Erythroblast (primary cell): ENCODE measurements at regions not wholly inside any gene's neighbourhood (a gene's known extent, or its start where the extent isn't known, plus 50 kb on each side); places are given as distances from the start of the nearest gene placed in this dataset.
A peak's percentile ranks its signal among the peaks of the same experiment; 100 is the strongest.

Experiments
- DNase-seq, 2 experiments: peaks; one replicate each; lab custom pipeline; 2025; lab: John Stamatoyannopoulos, UW
- GATA1 ChIP-seq: IDR thresholded peaks from 2 replicates; pipeline ENCODE4 v1.6.1; 2011; ENCODE audit warnings: low read depth, mild to moderate bottlenecking, control low read depth, low read length, moderate library complexity
- POLR2A ChIP-seq: IDR thresholded peaks from 2 replicates; pipeline ENCODE4 v1.6.1; 2011; ENCODE audit warnings: mild to moderate bottlenecking, low read length

GRCh38 chr2:53455094-53455493 lies 312.5 kb upstream of the CHAC2 start:
- no peak for DNase-seq
- TF ChIP-seq POLR2A (no peak), GATA1 (no peak)

- TF ChIP-seq GATA1 (no peak), POLR2A (no peak)
- DNase-seq = no peak
Measured at GRCh38 chr2:53452957-53453748, 314.5 kb upstream of the CHAC2 start.

DNA sequence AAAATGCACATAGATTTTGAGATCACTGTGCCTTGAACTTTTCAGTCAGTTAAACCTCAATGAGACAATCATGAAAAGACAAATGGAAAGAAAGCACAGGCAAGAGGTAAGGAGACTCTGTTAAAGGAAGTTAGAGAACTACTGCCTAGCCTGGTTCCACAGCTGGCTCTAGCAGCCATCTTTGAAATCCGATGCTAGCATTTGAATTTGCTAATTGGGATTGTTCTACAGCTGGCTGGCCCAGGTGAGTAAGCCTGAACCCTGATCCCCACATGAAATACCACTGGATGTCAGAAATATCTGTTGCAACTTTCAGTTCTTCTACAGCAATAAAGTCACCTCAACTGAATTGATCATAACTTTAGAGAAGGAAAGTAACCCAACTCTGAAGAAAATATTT lies 315.2 kb upstream of the CHAC2 start:
- DNase-seq = no peak
- TF ChIP-seq POLR2A (no peak), GATA1 (no peak)

DNA sequence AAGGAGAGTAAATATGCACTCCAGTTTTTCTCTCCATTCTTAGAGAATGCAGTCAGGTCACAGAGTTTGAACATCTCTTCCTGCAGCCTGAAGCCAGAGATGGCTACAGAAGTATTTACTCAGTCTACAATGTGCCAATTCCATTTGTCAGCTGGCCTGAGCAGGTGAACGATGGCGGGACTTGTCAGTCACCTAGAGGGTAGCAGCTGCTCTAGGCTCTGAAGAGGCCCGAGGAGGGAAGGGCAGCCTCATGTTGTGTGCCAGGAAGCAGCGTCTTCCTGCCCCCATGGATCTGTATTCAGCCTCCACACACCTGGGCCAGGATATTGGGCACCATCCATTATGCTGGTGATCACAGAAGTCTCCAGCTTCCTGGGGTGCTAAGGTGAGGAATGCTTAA lies 316.7 kb upstream of the CHAC2 start:
- no peak for DNase-seq

DNA sequence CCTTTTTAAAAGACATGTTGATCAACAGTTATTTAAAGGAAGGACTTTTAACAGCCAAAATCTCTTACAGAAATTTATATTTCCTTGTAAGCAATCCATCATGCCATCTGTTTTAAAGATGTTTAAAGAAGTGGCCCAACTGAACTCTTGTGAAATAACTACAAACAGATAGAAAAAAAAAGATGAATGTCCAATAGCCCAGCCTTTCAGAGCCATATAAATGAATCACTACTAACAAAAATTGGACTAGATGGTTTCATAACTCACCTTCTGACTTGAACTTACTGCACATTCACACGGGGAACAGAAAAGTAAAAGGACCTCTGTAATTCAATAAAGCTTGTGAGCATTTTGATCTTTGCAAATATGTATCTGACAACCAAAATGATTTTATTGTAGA lies 319.0 kb upstream of the CHAC2 start:
- TF ChIP-seq GATA1 = no peak
- no peak for TF ChIP-seq POLR2A
- no peak for DNase-seq

More for the DNA sequence above, 316.7 kb upstream of the CHAC2 start:
- no peak for TF ChIP-seq GATA1
- no peak for TF ChIP-seq POLR2A

DNA sequence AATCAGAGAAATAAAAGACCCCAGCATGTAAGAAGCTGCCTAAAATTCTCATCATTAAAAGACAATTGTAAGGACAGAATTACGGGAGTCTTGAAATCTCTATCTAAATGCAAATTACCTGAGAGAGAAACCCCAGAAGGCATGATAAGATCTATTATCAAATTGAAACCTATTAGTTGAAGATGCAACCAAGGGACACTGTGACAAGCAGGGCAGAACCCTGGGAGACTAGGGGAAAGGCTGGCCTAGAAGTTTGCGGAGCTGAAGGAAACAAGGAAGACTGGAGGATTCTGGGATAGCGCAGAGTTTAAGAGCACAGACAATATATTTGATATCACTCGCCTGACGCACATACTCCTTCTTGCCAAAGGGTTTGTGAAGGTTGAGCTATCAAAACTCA lies 319.5 kb upstream of the CHAC2 start:
- DNase-seq = no peak
- TF ChIP-seq POLR2A (no peak), GATA1 (no peak)

- TF ChIP-seq GATA1 (no peak), POLR2A (no peak)
- peak in 1 of 2 experiments; percentile 16 for DNase-seq
Measured at GRCh38 chr2:53445383-53446070, 322.1 kb upstream of the CHAC2 start.

DNA sequence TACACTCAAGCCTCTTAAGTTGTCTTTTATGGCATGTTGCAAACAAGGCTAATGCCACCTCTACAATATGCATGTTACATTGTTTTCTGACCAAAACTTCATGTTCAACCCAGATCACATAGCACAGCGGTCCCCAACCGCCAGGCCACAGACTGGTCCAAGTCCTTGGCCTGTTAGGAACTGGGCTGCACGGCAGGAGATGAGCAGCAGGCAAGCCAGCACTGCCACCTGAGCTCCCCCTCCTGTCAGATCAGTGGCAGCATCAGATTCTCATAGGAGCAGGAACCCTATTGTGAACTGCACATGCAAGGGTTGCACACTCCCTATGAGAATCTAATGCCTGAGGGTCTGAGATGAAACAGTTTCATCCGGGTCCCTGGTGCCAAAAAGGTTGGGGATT lies 324.8 kb upstream of the CHAC2 start:
- TF ChIP-seq GATA1 (no peak), POLR2A (no peak)

GRCh38 chr2:53442093-53442492 lies 325.5 kb upstream of the CHAC2 start:
- no peak for DNase-seq
- TF ChIP-seq POLR2A (no peak), GATA1 (no peak)

More for the DNA sequence above, 324.8 kb upstream of the CHAC2 start:
- DNase-seq = no peak

- no peak for DNase-seq
- TF ChIP-seq POLR2A (no peak), GATA1 (no peak)
Measured at GRCh38 chr2:53438692-53439091, 328.9 kb upstream of the CHAC2 start.

GRCh38 chr2:53438100-53438499 lies 329.5 kb upstream of the CHAC2 start:
- peak in 1 of 2 experiments; percentile 4 for DNase-seq
- TF ChIP-seq POLR2A (no peak), GATA1 (no peak)

GRCh38 chr2:53437371-53437770 lies 330.2 kb upstream of the CHAC2 start:
- no peak for DNase-seq
- TF ChIP-seq POLR2A (no peak), GATA1 (no peak)

DNA sequence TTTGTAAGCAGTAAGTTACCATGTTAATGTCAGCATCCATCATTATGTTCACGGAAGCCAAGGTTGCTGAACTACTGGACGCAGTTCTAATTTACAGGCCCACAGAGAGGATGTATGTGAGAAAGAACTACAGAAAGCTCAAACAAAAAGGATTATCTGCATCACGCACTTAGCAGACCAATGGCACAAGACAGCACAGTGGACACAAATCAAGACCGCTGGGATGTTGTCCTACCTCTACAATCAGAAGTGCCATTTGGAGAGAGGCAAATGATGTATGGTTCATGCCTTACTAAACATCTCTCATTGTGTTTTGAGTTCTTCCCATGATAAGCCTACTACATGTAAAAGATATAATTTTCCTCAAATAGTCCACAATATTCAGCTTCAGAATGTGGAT lies 330.7 kb upstream of the CHAC2 start:
- TF ChIP-seq GATA1 (no peak), POLR2A (no peak)
- no peak for DNase-seq

GRCh38 chr2:53435610-53436009 lies 332.0 kb upstream of the CHAC2 start:
- no peak for DNase-seq
- no peak for TF ChIP-seq POLR2A
- no peak for TF ChIP-seq GATA1

DNA sequence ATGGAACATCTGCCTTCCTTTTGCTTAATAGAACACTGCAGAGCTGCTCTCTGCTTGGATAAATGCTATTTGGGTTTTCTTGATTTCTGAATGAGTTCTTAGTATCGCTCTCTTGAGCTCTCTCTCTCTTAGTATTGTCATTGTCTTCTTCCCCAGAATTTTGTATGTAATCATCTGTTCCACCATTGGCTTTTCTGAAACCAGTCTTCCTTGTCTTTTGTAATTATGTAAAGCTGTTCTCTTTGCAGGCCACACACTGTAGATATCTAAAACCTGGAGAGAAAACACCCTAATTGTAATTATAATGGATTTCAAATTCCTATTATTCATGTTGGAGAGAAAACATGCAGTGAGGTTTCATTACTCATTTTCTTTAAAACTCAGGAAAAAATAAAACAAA lies 333.1 kb upstream of the CHAC2 start:
- no peak for DNase-seq
- TF ChIP-seq POLR2A (no peak), GATA1 (no peak)
